ENCODE measurements at regions not wholly inside any gene's neighbourhood (a gene's known extent, or its start where the extent isn't known, plus 50 kb on each side); places are given as distances from the start of the nearest gene placed in this dataset.

- TF ChIP-seq CTCF (IDR thresholded peaks at IDR 0.05) (no peak), POLR2A (IDR thresholded peaks at IDR 0.05) (no peak)
Observed at GRCh38 chr5:142539154-142539740, 146.6 kb downstream of the FGF1 start.
